ENCODE measurements at regions not wholly inside any gene's neighbourhood (a gene's known extent, or its start where the extent isn't known, plus 50 kb on each side); places are given as distances from the start of the nearest gene placed in this dataset.

DNA sequence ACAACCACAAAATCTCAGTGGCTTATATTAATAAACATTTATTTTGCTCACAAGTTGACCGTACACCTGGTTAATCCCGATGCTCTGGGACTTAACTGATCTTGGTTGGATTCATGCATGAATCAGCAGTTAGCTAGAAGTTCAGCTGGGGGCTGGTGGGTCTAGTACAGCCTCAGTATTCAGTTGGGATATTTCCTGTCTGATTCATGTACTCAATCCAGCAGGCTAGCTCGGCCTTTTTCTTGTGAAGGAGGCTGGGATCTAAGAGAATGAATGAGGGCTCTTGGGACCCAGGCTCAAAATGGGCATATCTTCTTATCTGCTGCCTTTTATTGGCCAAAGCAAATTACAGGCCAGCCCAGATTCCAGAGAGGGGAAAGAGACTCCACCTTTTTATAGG lies 178.8 kb downstream of the KCTD12 start:
- TF ChIP-seq GATA2 (IDR thresholded peaks at IDR 0.05; ENCODE audit: low read depth, low read length) = no peak
- TF ChIP-seq GATA3 (IDR thresholded peaks at IDR 0.05; ENCODE audit: low read depth, low read length) = no peak
